Smooth muscle cell (in vitro differentiated cells): ENCODE measurements at regions not wholly inside any gene's neighbourhood (a gene's known extent, or its start where the extent isn't known, plus 50 kb on each side); places are given as distances from the start of the nearest gene placed in this dataset.

Experiments used
- DNase-seq: peaks from one replicate; lab custom pipeline; 2025; ENCODE audit not compliant: unreplicated experiment; lab: John Stamatoyannopoulos, UW
- H2AFZ ChIP-seq: fragments of 200-600 bp; sonication (generic); 2 replicates; pipeline ENCODE4 v1.6.0; 2016; ENCODE audit warnings: antibody characterized with exemption, low read depth, mild to moderate bottlenecking
- H3F3A ChIP-seq: fragments of 200-600 bp; sonication (generic); 2 replicates; pipeline ENCODE4 v1.6.0; 2017; ENCODE audit warnings: antibody characterized with exemption, low read depth
- H3K27ac ChIP-seq: fragments of 200-600 bp; sonication (generic); 2 replicates; pipeline ENCODE4 v1.5.1; 2016; ENCODE audit warnings: low read depth, mild to moderate bottlenecking
- H3K27me3 ChIP-seq: fragments of 200-600 bp; sonication (generic); 2 replicates; pipeline ENCODE4 v1.6.1; 2016; ENCODE audit warnings: low read depth, mild to moderate bottlenecking
- H3K36me3 ChIP-seq: fragments of 200-600 bp; sonication (generic); 2 replicates; pipeline ENCODE4 v1.5.1; 2016; ENCODE audit warnings: low read depth
- H3K4me1 ChIP-seq: fragments of 200-600 bp; sonication (generic); 2 replicates; pipeline ENCODE4 v1.5.1; 2016; ENCODE audit warnings: low read depth
- H3K4me2 ChIP-seq: fragments of 200-600 bp; sonication (generic); 2 replicates; pipeline ENCODE4 v1.6.0; 2016; ENCODE audit warnings: mild to moderate bottlenecking
- H3K4me3 ChIP-seq: fragments of 200-600 bp; sonication (generic); 2 replicates; pipeline ENCODE4 v1.5.1; 2016; ENCODE audit warnings: mild to moderate bottlenecking
- H3K79me2 ChIP-seq: fragments of 200-600 bp; sonication (generic); 2 replicates; pipeline ENCODE4 v1.6.0; 2016; ENCODE audit warnings: low read depth, mild to moderate bottlenecking
- H3K9ac ChIP-seq: fragments of 200-600 bp; sonication (generic); 2 replicates; pipeline ENCODE4 v1.6.0; 2016; ENCODE audit warnings: low read depth
- H3K9me3 ChIP-seq: fragments of 200-600 bp; sonication (generic); replicated peaks from 2 replicates; pipeline ENCODE4 v1.5.1; 2016; ENCODE audit warnings: low read depth
- H4K20me1 ChIP-seq: fragments of 200-600 bp; sonication (generic); 2 replicates; pipeline ENCODE4 v1.6.0; 2016; ENCODE audit warnings: low read depth
- CTCF ChIP-seq: fragments of 200-600 bp; sonication (generic); IDR thresholded peaks from 2 replicates; pipeline ENCODE4 v1.5.1; 2017; ENCODE audit warnings: borderline replicate concordance, mild to moderate bottlenecking, antibody characterized with exemption; ENCODE audit not compliant: insufficient read depth, poor library complexity, severe bottlenecking
- WGBS: methylation state at CpG from one replicate; pipeline ENCODE4 v1.1.7; 2016; ENCODE audit warnings: low lambda C conversion rate; 5-methylcytosine and 5-hydroxymethylcytosine counted together

DNA sequence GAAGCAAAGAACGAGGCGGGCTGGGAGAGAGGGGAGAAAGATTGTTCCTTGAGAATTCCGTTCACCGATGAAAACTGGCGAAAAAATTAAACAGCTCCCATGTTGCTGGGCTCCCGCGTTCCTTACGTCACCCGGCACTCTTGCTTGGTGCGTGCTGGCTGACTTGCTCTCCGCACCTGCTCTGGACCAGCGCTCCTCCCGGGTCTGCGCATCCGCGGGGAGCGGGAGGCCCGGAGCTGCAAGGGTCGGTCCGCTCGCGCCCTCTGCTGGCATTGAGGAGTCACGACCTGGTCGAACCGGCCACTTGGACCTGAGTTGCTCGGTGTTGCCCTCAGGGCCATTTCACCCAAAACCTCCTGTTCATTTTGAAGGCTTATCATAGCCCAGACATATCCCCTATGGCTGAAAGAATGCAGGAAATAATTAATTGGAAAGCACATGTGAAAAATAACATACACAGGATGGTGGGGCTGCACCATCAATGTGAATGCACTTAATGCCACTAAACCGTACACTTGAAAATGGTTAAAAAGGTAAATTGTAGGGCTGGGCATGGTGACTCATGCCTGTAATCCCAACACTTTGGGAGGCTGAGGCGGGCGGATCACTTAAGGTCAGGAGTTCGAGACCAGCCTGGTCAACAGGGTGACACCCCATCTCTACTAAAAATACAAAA is 98.9 kb upstream of the BACE2 start:
- Histone ChIP-seq H3K9ac (no peak overlapping the region), H3K4me2 (peak overlapping the region; percentile 76), H3K9me3 (no peaks in the 10 kb centered on the region), H3K4me1 (no peaks in the 10 kb centered on the region), H3K27ac (no peak overlapping the region), H3K27me3 (no peaks in the 10 kb centered on the region), H3F3A (no peaks in the 10 kb centered on the region), H4K20me1 (no peaks in the 10 kb centered on the region), H2AFZ (peak overlapping the region; percentile 80), H3K79me2 (no peaks in the 10 kb centered on the region), H3K36me3 (no peaks in the 10 kb centered on the region), H3K4me3 (peak overlapping the region; percentile 36)
- WGBS: 13% methylated on average over 30 of the region's 30 CpGs
- peak; percentile 34 for DNase-seq
- TF ChIP-seq CTCF: peak; percentile 90

DNA sequence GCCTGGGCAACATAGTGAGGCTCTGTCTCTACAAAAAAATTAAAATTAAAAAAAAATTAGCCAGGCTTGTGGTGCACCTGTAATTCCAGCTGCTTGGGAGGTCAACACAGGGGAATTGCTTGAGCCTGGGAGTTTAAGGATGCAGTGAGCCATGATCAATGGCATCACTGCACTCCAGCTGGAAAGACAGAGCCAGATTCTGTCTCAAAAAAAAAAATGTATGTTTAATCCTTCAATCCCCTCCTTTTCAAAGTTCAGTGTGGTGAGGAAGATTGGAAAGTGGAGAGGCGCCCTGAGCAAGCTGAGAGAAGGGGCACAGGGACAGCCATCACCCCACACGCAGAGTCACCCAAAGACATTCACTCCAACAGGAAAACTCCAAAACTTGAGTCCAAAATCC is 97.7 kb upstream of the BACE2 start:
- no peaks in the 10 kb centered on the region for H3K27me3 ChIP-seq
- no peaks in the 10 kb centered on the region for H3K4me1 ChIP-seq
- no peak overlapping the region for H3K9ac ChIP-seq
- WGBS: 72% methylated on average over 2 of the region's 2 CpGs
- H4K20me1 ChIP-seq: no peaks in the 10 kb centered on the region
- no peaks in the 10 kb centered on the region for H3K36me3 ChIP-seq
- H3F3A ChIP-seq: no peaks in the 10 kb centered on the region
- TF ChIP-seq CTCF: no peak
- H2AFZ ChIP-seq: no peak overlapping the region
- no peak for DNase-seq
- H3K27ac ChIP-seq: no peak overlapping the region
- no peak overlapping the region for H3K4me2 ChIP-seq
- H3K9me3 ChIP-seq: no peaks in the 10 kb centered on the region
- no peaks in the 10 kb centered on the region for H3K79me2 ChIP-seq
- H3K4me3 ChIP-seq: no peak overlapping the region

DNA sequence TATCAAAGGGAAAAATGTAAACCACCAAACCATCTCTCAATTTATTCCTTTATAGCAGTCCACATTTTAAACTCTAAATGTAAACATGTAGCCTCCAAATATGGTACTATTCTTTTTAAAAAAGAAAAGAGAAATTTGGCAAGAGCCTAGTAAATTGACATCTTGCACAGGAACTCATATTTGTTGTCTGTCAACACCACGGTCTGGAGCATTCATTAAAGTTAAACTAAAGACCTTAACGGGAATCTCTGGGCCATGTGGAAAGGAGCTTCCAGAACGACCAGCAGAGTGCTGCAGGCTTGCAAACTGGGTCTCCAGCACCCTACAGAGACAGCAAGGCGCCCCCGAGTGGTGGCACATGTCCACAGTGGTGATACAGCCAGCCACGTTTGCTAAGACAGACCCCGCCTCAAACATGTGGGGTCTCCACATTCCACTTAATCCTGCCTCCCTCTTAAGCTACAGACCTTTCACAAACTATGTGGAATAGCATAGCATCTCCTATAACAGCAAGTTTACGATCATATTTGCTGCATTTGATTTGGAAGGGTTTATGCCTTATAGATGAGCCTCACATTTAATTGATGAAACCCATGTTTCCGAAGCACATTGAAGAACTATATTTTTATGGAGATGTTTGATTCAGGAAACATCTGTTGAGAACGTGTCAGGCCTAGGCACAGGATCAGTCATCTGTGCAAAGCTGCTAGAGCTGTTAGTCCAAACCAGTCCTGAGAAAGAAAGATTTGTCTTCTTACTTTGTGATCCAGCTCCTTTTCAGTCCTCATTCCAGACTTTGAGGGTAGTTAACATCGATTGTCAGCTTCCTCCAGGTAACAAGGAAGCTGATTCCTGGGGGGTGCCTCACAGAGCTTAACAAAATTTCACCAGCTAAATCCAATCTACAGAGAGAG is 96.4 kb upstream of the BACE2 start:
- WGBS: 50% methylated on average over 11 of the region's 11 CpGs

More for the DNA sequence above, 96.4 kb upstream of the BACE2 start:
- Histone ChIP-seq H3K4me2 (no peak overlapping the region), H3K27me3 (no peaks in the 10 kb centered on the region), H3K36me3 (no peaks in the 10 kb centered on the region), H3K9me3 (no peaks in the 10 kb centered on the region), H3K27ac (no peak overlapping the region), H3K4me1 (no peaks in the 10 kb centered on the region), H3K9ac (no peak overlapping the region), H3K79me2 (no peaks in the 10 kb centered on the region), H3F3A (no peaks in the 10 kb centered on the region), H4K20me1 (no peaks in the 10 kb centered on the region), H3K4me3 (no peak overlapping the region), H2AFZ (no peak overlapping the region)
- TF ChIP-seq CTCF: no peak
- no peak for DNase-seq
